ENCODE measurements at regions not wholly inside any gene's neighbourhood (a gene's known extent, or its start where the extent isn't known, plus 50 kb on each side); places are given as distances from the start of the nearest gene placed in this dataset.

- DNase-seq = no peak
These were observed 270.4 kb upstream of the NRSN1 start for GRCh38 chr6:23855497-23856116.

GRCh38 chr6:23870496-23870895 is 255.5 kb upstream of the NRSN1 start:
- no peak for DNase-seq

DNA sequence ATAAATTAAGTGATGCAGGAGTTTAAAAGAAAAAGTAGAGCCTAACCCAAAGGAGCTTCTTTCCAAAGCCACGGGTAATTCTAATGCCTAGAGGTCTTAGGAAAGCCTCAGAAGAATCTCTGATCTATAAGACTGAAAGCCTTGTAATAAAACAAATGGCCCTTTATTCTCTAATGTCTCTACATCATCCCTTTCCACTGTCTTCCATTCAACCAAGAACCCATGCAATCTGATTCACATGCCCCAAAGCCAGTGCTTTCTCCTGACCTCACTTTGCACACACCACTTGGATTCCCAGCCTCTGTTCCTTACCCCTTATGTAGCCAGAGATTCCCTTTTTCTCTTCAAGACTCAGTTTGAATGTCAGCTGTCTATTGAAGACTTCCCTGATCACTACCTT is 252.9 kb upstream of the NRSN1 start:
- DNase-seq = no peak

DNA sequence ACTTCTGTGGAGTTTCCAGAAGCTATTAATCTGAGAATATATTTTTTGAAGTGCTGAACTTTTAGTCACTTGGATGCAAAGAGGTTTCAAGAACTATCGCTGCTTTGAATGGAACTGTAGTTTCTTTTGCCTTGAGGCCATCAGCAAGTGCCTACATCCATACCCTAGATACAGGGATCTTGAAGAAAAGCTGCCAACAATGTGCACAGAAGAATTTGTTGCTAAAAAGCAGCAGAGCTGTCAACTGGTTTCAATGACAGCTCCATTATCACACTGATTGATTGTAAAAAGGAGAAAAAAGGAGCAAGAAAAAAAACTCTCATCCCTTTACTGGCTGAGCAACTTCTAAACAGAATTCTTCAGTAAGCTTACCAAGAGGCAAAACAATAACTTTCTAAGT is 251.0 kb upstream of the NRSN1 start:
- DNase-seq = no peak

DNA sequence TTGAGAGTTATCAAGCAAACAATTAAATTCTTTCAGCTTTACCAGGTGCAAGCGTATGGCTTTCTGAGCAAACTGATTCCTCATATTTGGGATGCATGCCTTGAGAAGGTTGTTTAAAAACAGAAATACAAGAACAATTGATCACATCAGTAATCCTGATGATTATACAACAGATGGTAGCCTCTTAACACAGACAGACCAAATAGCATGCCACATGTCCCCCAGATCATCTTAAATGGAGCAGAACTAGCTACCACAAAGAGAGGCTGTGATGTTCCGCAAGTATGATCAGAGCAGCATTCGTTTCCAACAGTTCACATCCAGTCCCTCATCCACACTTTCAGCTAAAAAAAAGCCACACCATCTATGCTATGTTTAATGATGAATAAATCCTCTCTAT is 246.2 kb upstream of the NRSN1 start:
- no peak for DNase-seq

DNA sequence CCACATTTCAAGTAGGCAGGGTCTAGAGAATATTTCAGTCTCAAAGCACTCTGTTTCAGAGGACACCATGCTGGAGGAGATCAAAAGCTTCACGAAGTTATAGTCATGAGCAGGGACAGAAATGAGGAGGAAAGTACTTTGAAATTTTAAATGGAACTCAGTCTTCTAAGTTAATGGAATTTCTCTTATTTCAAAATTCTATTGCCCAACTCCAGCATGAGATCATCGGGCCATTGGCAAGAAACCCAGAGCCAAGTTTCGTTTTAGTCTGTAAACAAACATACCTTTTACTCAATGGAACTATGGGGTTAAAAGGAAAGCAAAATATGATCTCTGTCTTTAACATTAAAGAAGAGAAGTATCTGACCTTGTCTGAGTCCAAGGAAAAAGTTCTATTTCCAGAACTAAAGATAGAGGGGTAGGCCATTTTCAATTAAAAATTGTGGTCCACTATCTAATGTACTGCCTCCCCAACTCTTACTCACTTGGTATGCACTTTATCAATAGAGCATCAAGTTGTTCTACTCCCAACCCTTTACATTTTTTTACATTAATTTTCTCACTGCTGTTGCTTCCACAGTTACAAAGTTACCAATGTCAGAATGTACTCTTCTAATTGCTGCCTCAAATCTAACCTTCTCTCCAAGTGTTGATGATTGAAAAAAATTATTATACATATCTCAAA is 235.3 kb upstream of the NRSN1 start:
- DNase-seq = no peak

DNA sequence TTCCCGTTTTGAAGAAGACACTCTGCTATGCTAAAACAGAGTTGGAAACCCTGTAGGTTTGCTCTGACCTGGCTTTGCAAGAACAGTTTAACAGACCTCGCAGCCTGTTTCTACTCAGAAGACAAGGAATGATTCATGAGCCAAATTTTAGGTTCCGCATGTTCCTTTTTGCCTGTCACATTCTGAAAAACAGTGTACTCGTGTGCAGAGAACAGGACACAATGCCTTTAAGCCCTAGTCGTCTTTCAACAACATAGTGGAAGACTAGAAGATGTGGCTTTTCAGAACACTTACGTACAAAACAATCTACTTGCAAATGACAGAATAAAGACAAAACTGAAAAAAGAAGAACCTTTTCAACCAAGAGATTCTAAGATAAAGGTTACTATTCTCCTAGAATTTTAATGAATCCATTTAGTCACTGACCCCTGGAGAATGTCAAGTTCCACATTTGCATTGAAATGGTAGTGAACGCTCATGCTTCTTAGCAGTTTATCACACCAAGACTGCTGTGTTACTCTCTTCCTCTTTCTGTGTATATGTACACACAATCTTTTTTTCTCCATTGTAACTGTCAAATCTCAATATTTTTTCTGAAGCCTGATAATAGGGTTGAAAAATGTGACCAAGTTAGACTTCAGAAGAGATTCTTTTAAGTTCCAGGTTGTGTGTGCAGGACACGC is 220.7 kb upstream of the NRSN1 start:
- DNase-seq = no peak

DNA sequence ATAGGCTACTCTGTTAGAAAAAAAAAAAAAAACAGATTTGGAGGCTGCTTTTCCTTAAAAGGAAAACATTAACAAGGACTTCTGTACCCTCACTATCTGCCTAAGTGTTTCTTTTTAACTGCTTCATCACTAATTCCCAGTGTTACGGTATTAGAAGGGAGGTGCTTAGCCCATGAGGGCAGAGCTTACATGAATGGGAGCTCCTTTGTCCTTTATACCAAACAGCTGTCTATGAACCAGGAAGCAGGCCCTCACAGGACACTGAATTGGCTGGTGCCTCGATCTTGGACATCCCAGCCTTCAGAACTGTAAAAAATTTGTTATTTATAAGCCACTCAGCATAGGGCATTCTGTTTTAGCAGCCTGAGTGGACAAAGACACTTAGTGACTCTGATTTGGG is 215.6 kb upstream of the NRSN1 start:
- no peak for DNase-seq

DNA sequence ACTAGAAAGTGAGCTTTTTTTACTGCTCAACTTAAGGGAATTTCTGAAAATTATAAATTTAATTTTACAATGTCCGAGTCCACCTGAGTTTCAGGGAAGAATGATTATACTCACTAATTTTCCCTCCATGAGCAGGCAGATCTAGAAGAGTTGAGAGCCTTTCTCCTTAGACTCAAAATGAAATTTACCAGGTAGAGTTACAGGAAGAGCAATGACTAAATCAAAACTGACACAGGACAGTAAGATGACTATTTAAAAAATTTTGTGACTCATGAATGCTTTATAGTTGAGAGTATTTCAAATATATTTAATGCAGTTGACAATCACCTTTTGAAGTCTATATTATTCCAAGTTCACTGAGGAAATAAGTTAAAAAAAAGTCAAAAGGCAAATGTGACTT is 198.1 kb upstream of the NRSN1 start:
- peak; percentile 31 for DNase-seq

DNA sequence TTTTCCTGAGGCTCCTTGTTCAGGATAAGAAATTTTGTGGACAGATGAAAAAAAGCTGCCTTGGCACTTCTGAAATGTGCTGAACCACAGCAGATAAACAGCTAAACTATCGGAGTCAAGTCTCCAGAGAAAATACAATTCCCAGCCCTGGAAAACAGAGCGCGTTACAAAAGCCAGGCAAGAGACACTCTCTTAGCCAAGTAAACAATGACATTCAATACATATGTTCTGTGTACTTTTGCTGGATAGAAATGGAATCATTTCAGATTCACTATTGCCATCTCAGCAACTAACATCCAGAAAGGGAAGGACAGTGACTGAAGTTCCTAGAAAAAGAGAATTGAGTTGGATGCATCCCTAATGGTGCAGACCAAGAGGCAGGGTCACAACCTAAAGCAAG is 196.8 kb upstream of the NRSN1 start:
- no peak for DNase-seq

GRCh38 chr6:23940466-23940865 is 185.5 kb upstream of the NRSN1 start:
- DNase-seq = no peak

DNA sequence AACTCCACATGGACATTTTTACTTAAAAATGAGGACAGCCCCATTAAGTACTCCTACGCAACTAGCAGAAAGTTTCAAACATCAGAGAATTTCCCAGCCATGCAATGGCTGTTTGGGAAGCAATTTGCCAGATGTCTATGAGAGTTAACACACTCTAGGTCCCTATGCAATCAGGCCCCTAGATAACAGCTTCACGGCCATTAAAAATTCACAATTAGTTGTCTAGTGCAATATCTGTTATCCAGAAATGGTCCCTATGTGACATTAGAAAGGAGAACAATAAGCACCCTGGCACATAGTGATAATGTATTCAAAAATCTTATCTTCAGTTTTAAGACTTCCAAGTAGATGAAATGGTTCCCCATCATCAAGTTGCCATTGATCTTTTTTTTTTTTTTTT is 174.3 kb upstream of the NRSN1 start:
- no peak for DNase-seq

DNA sequence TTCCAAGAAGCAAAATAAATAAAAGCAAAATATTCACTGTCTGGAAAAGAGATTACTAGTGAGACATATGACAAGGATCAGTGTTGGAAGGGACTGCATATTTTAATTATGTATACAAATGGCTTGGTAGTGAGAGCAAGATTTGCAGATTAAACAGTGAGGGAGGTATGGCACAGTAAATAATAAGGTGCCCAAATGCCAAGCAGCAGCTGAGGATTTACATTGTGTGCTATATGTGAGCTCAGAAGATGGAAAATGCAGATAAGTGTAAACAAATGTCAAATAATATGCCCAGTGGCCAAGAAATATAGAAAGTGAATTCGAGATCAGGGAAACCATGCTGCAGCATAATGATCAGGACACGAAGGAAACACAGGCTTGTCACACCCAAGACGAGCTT is 173.8 kb upstream of the NRSN1 start:
- no peak for DNase-seq

GRCh38 chr6:23953976-23954375 is 172.0 kb upstream of the NRSN1 start:
- no peak for DNase-seq

DNA sequence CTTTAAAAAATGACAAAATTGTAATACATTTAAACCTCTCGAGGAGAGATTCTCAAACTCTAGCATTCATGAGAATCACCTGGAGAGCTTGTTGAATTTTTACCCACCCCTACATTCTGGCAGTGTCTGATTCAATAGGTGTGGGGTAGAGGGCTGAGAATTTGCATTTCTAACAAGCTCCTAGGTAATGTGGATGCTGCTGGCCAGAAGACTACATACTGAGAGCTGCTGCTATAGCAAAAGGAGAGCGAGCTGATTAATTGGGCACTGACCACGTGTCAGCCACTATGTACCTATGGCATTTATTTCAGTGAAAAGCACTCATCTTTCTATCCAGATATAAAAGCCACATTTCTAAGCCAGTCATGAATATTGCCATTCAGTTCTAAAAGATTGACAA is 169.0 kb upstream of the NRSN1 start:
- DNase-seq = no peak

DNA sequence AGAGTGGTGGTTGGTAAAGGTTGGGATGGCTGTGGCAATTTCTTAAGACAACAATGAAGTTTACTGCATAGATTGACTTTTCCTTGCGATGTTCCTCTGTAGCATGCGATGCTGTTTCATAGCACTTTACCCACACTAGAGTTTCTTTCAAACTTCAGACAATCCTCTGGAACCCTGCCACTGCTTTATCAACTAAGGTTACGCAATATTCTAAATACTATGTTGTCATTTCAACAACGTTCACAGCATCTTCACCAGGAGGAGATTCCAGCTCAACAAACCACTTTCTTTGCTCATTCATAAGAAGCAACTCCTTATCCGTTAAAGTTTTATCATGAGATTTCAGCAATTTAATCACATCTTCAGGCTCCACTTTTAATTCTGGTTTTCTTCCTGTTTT is 161.2 kb upstream of the NRSN1 start:
- DNase-seq = no peak

DNA sequence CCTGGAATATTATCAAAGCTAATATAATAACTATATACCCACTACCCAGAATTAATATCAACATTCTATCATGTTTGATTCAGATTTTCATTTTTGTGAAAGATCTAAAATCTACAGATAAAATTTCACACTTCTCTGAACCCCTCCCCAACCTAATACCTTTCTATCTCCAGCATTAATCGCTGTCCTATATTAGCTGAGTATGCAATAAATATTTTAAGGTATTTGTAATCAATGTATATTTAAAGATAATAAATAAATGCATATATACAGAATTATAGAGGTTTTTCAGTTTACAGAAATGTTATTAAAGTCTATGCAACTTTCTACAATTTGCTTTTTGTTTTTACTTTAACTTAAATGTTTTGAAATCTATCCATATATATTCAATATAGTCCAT is 156.7 kb upstream of the NRSN1 start:
- DNase-seq = no peak

GRCh38 chr6:23977706-23978105 is 148.3 kb upstream of the NRSN1 start:
- DNase-seq = no peak

- DNase-seq = no peak
These were observed 145.1 kb upstream of the NRSN1 start for GRCh38 chr6:23980965-23981364.

DNA sequence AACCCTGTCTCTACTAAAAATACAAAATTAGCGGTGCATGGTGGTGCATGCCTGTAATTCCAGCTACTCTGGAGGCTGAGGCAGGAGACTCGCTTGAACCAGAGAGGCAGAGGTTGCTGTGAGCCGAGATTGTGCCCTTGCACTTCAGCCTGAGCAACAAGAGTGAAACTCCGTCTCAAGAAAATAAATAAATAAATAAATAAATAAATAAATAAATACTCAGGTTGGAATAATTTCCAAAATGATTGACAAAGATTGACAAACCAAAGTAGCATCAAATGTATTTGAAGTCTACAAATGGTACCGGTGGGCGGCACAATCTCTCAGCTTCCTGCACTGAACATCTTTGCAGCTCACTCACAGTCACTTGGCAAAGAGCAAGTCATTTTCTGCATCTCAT is 144.1 kb upstream of the NRSN1 start:
- no peak for DNase-seq

GRCh38 chr6:23983735-23984134 is 142.3 kb upstream of the NRSN1 start:
- no peak for DNase-seq

DNA sequence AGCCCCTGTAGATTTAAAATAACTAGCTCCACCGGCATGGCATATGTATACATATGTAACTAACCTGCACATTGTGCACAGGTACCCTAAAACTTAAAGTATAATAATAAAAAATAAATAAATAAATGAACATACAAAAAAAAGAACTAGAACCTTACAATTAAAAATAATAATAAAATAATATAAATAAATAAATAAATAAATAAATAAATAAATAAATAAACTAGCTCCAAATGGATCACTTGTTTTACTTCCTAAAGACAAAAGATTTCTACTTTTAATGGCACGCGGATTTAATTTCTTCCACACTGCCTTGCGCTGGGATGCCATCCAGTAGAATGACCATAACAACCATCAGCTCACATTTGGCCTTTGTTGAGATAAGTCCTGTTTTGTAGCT is 141.0 kb upstream of the NRSN1 start:
- DNase-seq = no peak

DNA sequence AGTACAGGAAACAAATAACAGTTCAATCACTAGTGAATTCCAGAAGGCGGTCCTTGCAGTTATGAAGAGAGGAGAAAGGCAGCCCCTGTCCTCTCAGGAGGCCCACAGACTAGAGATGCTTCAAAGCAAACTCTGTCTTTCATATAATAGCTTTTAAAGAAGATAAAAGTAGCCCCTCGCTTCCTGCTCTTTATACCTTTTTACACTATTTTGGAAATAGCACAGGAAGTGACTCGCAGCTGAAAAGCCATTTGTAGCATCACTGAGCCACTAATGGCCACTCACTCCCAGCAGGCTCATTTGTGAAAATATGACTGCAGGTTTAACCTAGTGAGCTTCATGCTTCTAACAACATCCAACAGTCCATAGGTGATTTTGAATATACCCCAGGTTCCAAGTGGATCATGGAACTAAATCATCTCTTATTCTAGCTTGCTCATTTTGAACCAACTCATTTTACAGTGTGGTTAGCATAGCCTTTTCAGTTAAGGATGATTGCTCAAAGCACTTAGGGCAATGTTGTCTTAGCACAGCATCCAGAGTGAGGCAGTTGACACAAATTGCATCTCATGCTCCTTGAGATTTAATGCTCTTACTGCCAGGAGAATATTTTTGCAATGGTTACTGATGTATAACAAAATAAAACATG is 136.0 kb upstream of the NRSN1 start:
- no peak for DNase-seq

DNA sequence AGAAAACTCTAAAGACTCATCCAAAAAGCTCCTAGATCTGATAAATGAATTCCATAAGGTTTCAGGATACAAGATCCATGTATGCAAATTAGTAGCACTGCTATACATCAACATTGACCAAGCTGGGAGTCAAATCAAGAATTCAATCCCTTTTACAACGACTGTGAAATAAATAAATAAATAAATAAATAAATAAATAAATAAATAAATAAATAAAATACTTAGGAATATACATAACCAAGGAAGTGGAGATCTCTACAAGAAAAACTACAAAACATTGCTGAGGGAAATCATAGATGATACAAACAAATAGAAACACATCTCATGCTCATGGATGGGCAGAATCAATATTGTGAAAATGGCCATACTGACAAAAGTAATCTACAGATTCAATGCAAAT is 132.0 kb upstream of the NRSN1 start:
- no peak for DNase-seq

Measured in activated CD4-positive, alpha-beta T cell treated with anti-CD3 and anti-CD28 coated beads, Interleukin-10, Interleukin-2, amounts not matched to agents 100 ng/mL and 50 ng/mL, durations not matched to agents 16 hours and 8 hours (primary cell).